ENCODE measurements at regions not wholly inside any gene's neighbourhood (a gene's known extent, or its start where the extent isn't known, plus 50 kb on each side); places are given as distances from the start of the nearest gene placed in this dataset.

GRCh38 chr13:97082461-97083207 lies 88.4 kb upstream of the OXGR1 start:
- no peak for TF ChIP-seq CTCF (IDR thresholded peaks at IDR 0.05)
- TF ChIP-seq POLR2A (IDR thresholded peaks at IDR 0.05), result no peak
